ENCODE measurements at regions not wholly inside any gene's neighbourhood (a gene's known extent, or its start where the extent isn't known, plus 50 kb on each side); places are given as distances from the start of the nearest gene placed in this dataset.

DNA sequence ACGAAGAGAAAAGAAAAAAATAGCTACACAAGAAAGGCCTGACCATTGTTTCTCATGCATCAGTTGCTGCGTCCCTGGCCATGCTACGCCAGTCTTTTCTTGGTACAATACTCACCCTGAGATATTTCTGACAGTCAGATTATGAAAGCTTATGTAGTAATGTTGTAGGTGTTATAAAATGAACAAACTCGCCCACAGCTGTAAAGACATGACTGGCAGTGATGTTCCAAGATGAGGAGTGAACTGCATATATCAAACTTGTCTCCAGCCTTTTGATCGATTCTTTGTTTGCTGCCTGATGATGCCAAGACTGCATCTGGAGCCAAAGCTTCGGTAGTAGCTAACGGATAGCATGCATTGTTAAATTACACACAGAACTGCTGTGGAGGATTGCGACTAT, 822.7 kb downstream of the TUSC7 start:
- WGBS, 2 donors = 91 to 94% methylated on average over 8 of the region's 8 CpGs
- intact Hi-C loops (cut with DNase I) = no loop called here
- H3K36me3 ChIP-seq = no peaks in the 10 kb centered on the region
- H3K27ac ChIP-seq = no peak overlapping the region
- H3K9me3 ChIP-seq = no peaks in the 10 kb centered on the region
- H3K4me1 ChIP-seq = no peaks in the 10 kb centered on the region
- H3K4me3 ChIP-seq (replicated peaks in 1 of 3) = no peak overlapping the region
- DNase-seq = no peak
- no peaks in the 10 kb centered on the region for H3K27me3 ChIP-seq
- TF ChIP-seq POLR2A (IDR thresholded peaks at IDR 0.05) = no peak
- TF ChIP-seq, protein P1, sequence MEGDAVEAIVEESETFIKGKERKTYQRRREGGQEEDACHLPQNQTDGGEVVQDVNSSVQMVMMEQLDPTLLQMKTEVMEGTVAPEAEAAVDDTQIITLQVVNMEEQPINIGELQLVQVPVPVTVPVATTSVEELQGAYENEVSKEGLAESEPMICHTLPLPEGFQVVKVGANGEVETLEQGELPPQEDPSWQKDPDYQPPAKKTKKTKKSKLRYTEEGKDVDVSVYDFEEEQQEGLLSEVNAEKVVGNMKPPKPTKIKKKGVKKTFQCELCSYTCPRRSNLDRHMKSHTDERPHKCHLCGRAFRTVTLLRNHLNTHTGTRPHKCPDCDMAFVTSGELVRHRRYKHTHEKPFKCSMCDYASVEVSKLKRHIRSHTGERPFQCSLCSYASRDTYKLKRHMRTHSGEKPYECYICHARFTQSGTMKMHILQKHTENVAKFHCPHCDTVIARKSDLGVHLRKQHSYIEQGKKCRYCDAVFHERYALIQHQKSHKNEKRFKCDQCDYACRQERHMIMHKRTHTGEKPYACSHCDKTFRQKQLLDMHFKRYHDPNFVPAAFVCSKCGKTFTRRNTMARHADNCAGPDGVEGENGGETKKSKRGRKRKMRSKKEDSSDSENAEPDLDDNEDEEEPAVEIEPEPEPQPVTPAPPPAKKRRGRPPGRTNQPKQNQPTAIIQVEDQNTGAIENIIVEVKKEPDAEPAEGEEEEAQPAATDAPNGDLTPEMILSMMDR (IDR thresholded peaks at IDR 0.05) = no peak

DNA sequence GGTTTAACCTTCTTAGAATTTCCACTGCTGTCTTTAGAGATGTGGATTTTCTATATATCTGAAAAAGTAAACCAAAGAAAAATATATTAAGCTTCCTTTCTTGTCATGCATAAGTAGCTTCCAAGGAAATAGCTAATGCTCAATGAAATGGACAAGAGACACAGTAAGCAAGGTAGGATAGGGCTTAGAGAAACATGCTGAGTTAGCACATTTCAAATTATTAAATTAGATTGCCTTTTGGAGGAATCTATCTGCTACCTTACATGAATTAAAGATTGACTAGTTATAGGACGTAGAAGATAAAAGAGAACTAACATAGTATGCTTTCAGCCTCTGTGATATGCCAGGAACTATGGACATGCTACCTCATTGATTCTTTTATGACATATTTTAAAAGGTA, 824.6 kb downstream of the TUSC7 start:
- Histone ChIP-seq H3K27ac (no peak overlapping the region), H3K4me3 (replicated peaks in 1 of 3) (no peak overlapping the region), H3K36me3 (no peaks in the 10 kb centered on the region), H3K27me3 (no peaks in the 10 kb centered on the region), H3K9me3 (no peaks in the 10 kb centered on the region), H3K4me1 (no peaks in the 10 kb centered on the region)
- DNase-seq = no peak
- 88 to 93% methylated on average over 1 of the region's 1 CpG for WGBS, 2 donors
- TF ChIP-seq, protein P1 (IDR thresholded peaks at IDR 0.05) = no peak
- no peak for TF ChIP-seq POLR2A (IDR thresholded peaks at IDR 0.05)
- intact Hi-C loops (cut with DNase I) = no loop called here

DNA sequence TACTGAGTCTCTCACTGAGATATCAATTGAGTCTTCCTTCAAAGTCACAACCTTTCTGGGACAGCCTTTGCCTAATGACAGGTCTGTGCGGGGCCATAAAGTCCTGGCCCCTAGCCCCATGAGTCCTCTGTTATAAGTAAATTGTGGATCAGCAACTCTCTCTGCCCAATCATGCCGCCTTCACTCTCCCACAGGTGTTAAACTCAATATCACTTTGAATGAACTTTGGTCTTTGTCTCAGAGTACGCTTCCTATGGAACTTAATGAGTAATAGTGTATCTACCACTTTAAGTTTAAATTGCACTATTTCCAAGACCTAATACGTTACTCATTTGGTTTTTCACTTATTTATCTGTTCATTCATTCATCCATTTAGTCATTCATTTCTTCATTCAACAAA, 826.4 kb downstream of the TUSC7 start:
- H3K4me3 ChIP-seq (replicated peaks in 1 of 3) = no peak overlapping the region
- no peaks in the 10 kb centered on the region for H3K27me3 ChIP-seq
- H3K36me3 ChIP-seq = no peaks in the 10 kb centered on the region
- no peaks in the 10 kb centered on the region for H3K4me1 ChIP-seq
- intact Hi-C loops (cut with DNase I) = no loop called here
- TF ChIP-seq, protein P1 (IDR thresholded peaks at IDR 0.05) = no peak
- TF ChIP-seq POLR2A (IDR thresholded peaks at IDR 0.05) = no peak
- H3K9me3 ChIP-seq = no peaks in the 10 kb centered on the region
- DNase-seq = no peak
- no peak overlapping the region for H3K27ac ChIP-seq
- 90 to 93% methylated on average over 4 of the region's 4 CpGs for WGBS, 2 donors

DNA sequence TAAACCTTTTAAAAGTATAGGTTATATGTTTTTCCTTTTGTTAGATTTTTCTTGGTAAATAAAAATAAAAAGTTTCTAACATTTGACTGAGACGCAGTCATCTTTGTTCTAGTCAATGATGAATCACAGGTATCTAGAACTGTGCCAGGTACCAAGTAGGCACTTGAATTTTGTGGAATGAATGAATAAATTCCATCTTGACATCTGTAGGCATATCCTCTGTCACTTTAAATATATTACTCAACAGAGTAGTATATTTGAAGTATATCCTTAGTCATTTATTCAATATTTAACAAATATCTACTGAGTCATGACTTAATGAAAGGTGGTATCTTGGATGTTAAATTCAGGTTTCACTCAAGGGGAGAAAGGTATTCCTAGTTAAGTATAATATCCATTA, 828.4 kb downstream of the TUSC7 start:
- Histone ChIP-seq H3K27me3 (no peaks in the 10 kb centered on the region), H3K36me3 (no peaks in the 10 kb centered on the region), H3K4me1 (no peaks in the 10 kb centered on the region), H3K27ac (no peak overlapping the region), H3K4me3 (replicated peaks in 1 of 3) (no peak overlapping the region), H3K9me3 (no peaks in the 10 kb centered on the region)
- no peak for DNase-seq
- intact Hi-C loops (cut with DNase I) = no loop called here
- WGBS, 2 donors = 89 to 91% methylated on average over 1 of the region's 1 CpG
- TF ChIP-seq POLR2A (IDR thresholded peaks at IDR 0.05) = no peak
- TF ChIP-seq, protein P1 (IDR thresholded peaks at IDR 0.05) = no peak

DNA sequence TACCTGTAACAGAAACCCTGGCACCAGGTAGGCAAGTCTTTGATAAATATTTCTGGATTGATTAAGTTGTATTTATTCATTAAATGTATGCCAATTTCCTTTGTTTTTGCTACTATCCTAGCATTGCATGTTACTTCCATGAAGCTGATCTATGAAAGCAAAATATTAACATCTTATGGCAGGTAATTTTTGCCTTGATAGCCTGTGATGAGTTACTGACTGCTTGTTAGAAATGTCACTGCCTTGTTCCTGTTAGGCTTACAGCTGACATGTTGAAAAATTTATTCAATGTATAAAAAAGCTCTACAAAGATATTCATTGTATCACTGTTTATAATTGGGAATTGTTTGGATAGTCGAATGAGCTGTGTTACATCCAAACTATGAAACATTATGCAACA, 830.1 kb downstream of the TUSC7 start:
- WGBS, 2 donors = 90 to 94% methylated on average over 1 of the region's 1 CpG
- H3K27me3 ChIP-seq = no peaks in the 10 kb centered on the region
- no peak overlapping the region for H3K4me3 ChIP-seq (replicated peaks in 1 of 3)
- DNase-seq = no peak
- TF ChIP-seq, protein P1 (IDR thresholded peaks at IDR 0.05) = no peak
- no peak for TF ChIP-seq POLR2A (IDR thresholded peaks at IDR 0.05)
- no peak overlapping the region for H3K27ac ChIP-seq
- no peaks in the 10 kb centered on the region for H3K9me3 ChIP-seq
- no peaks in the 10 kb centered on the region for H3K4me1 ChIP-seq
- H3K36me3 ChIP-seq = no peaks in the 10 kb centered on the region
- intact Hi-C loops (cut with DNase I) = no loop called here

Measured in thyroid gland (tissue), 4 donors.